Natural killer cell (primary cell): ENCODE measurements at regions not wholly inside any gene's neighbourhood (a gene's known extent, or its start where the extent isn't known, plus 50 kb on each side); places are given as distances from the start of the nearest gene placed in this dataset.

Experiments
- ATAC-seq, 3 donors: fragments of 150-1000 bp in 2 of 3; fragments of 200-7000 bp in 1 of 3; cut with Tn5 transposase; 1 replicate in 1 of 3; 2 replicates in 2 of 3; pipeline ENCODE4 v1.10.0; 2021; ENCODE audit warnings: mild to moderate bottlenecking in 2 of 3, moderate library complexity in 2 of 3
- DNase-seq, 2 donors: peaks; one replicate each; pipeline versions ENCODE4 v3.0.0 to v3.0.0-alpha.2; 2013 to 2021; ENCODE audit warnings: mixed read lengths in 1 of 2
- H3K27ac ChIP-seq: one replicate; pipeline ENCODE4 v1.5.1; 2013; ENCODE audit warnings: mild to moderate bottlenecking, low read length
- H3K27me3 ChIP-seq: one replicate; pipeline ENCODE4 v1.6.1; 2013; ENCODE audit warnings: low read length; ENCODE audit not compliant: control insufficient read depth, insufficient read depth
- H3K36me3 ChIP-seq: one replicate; pipeline ENCODE4 v1.6.1; 2013; ENCODE audit warnings: low read length; ENCODE audit not compliant: control insufficient read depth, insufficient read depth
- H3K4me1 ChIP-seq: one replicate; pipeline ENCODE4 v1.6.1; 2013; ENCODE audit warnings: low read length; ENCODE audit not compliant: control insufficient read depth, insufficient read depth
- H3K4me3 ChIP-seq: one replicate; pipeline ENCODE4 v1.5.1; 2013; ENCODE audit warnings: low read length
- H3K9me3 ChIP-seq: one replicate; pipeline ENCODE4 v1.6.1; 2013; ENCODE audit warnings: low read length; ENCODE audit not compliant: control insufficient read depth, insufficient read depth
- H3K27ac Mint-ChIP-seq, 2 donors: one replicate each; pipeline ENCODE4 v1.8.0; 2022; ENCODE audit warnings: mild to moderate bottlenecking in 2 of 2, mixed read lengths in 2 of 2, moderate library complexity in 1 of 2
- H3K27me3 Mint-ChIP-seq, 2 donors: one replicate each; pipeline ENCODE4 v1.8.0; 2022; ENCODE audit warnings: low read depth in 2 of 2, mixed read lengths in 2 of 2
- H3K36me3 Mint-ChIP-seq: one replicate; pipeline ENCODE4 v1.8.0; 2022; ENCODE audit warnings: mixed read lengths
- H3K4me1 Mint-ChIP-seq, 2 donors: one replicate each; pipeline ENCODE4 v1.8.0; 2022; ENCODE audit warnings: mixed read lengths in 2 of 2
- H3K4me3 Mint-ChIP-seq: one replicate; pipeline ENCODE4 v1.8.0; 2022; ENCODE audit warnings: mild to moderate bottlenecking, moderate library complexity, mixed read lengths
- H3K9me3 Mint-ChIP-seq, 2 donors: one replicate each; pipeline ENCODE4 v1.8.0; 2022; ENCODE audit warnings: mixed read lengths in 2 of 2
- WGBS: methylation state at CpG from one replicate; pipeline ENCODE4 v1.1.7; 2013; ENCODE audit warnings: missing lambda C conversion rate; ENCODE audit not compliant: insufficient coverage; 5-methylcytosine and 5-hydroxymethylcytosine counted together
- intact Hi-C: fragments of 100-400 bp; cut with micrococcal nuclease; formaldehyde crosslinking; loops from one replicate; pipeline ENCODE4 v1.14.2; 2022
- TF ChIP-seq, protein P1 (sequence below): fragments of 200-600 bp; IDR thresholded peaks from one replicate; pipeline ENCODE4 v1.8.0; 2022; ENCODE audit warnings: antibody characterized with exemption

- DNase-seq (no peak), ATAC-seq (no peak)
- H3K27ac ChIP-seq = no peak overlapping the region
- H3K27me3 Mint-ChIP-seq = no peaks in the 10 kb centered on the region
- peaks cover 4 to 7% of the 10 kb centered on the region in 2 donors for H3K9me3 Mint-ChIP-seq
- H3K27ac Mint-ChIP-seq = no peak overlapping the region
- 83% methylated on average over 1 of the region's 1 CpG for WGBS
- H3K27me3 ChIP-seq = no peaks in the 10 kb centered on the region
- intact Hi-C loops = no loop called here
- H3K4me1 ChIP-seq = no peaks in the 10 kb centered on the region
- TF ChIP-seq, protein P1, sequence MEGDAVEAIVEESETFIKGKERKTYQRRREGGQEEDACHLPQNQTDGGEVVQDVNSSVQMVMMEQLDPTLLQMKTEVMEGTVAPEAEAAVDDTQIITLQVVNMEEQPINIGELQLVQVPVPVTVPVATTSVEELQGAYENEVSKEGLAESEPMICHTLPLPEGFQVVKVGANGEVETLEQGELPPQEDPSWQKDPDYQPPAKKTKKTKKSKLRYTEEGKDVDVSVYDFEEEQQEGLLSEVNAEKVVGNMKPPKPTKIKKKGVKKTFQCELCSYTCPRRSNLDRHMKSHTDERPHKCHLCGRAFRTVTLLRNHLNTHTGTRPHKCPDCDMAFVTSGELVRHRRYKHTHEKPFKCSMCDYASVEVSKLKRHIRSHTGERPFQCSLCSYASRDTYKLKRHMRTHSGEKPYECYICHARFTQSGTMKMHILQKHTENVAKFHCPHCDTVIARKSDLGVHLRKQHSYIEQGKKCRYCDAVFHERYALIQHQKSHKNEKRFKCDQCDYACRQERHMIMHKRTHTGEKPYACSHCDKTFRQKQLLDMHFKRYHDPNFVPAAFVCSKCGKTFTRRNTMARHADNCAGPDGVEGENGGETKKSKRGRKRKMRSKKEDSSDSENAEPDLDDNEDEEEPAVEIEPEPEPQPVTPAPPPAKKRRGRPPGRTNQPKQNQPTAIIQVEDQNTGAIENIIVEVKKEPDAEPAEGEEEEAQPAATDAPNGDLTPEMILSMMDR = no peak
- H3K4me3 ChIP-seq = no peak overlapping the region
- H3K36me3 ChIP-seq = no peaks in the 10 kb centered on the region
- no peaks in the 10 kb centered on the region for H3K36me3 Mint-ChIP-seq
- no peaks in the 10 kb centered on the region for H3K4me1 Mint-ChIP-seq
- no peak overlapping the region for H3K4me3 Mint-ChIP-seq
- H3K9me3 ChIP-seq = no peaks in the 10 kb centered on the region
Observed at GRCh38 chr15:23514484-23514883, 51.0 kb upstream of the MKRN3 start.

GRCh38 chr15:23506762-23507161, 58.7 kb upstream of the MKRN3 start:
- H3K4me3 ChIP-seq = no peak overlapping the region
- H3K9me3 Mint-ChIP-seq = peaks cover 2 to 4% of the 10 kb centered on the region in 2 donors
- intact Hi-C loops = no loop called here
- H3K27me3 Mint-ChIP-seq = no peaks in the 10 kb centered on the region
- no peak overlapping the region for H3K4me3 Mint-ChIP-seq
- H3K27ac ChIP-seq = no peak overlapping the region
- DNase-seq (no peak), ATAC-seq (no peak)
- no peaks in the 10 kb centered on the region for H3K4me1 Mint-ChIP-seq
- no peak overlapping the region for H3K27ac Mint-ChIP-seq
- H3K27me3 ChIP-seq = no peaks in the 10 kb centered on the region
- no peaks in the 10 kb centered on the region for H3K36me3 ChIP-seq
- H3K9me3 ChIP-seq = no peaks in the 10 kb centered on the region
- H3K36me3 Mint-ChIP-seq = no peaks in the 10 kb centered on the region
- no peaks in the 10 kb centered on the region for H3K4me1 ChIP-seq
- TF ChIP-seq, protein P1 = no peak

GRCh38 chr15:23503980-23504379, 56.9 kb upstream of the GOLGA6L2 start:
- Histone ChIP-seq H3K27me3 (no peaks in the 10 kb centered on the region), H3K27ac (no peak overlapping the region), H3K9me3 (no peaks in the 10 kb centered on the region), H3K4me1 (no peaks in the 10 kb centered on the region), H3K36me3 (no peaks in the 10 kb centered on the region), H3K4me3 (no peak overlapping the region)
- Mint-ChIP-seq H3K27ac (no peak overlapping the region), H3K36me3 (no peaks in the 10 kb centered on the region), H3K4me1 (no peaks in the 10 kb centered on the region), H3K27me3 (no peaks in the 10 kb centered on the region), H3K4me3 (no peak overlapping the region), H3K9me3 (peaks cover 0 to 2% of the 10 kb centered on the region in 2 donors)
- WGBS = 47% methylated on average over 3 of the region's 3 CpGs
- DNase-seq (no peak), ATAC-seq (no peak)
- intact Hi-C loops = no loop called here
- TF ChIP-seq, protein P1 = no peak

DNA sequence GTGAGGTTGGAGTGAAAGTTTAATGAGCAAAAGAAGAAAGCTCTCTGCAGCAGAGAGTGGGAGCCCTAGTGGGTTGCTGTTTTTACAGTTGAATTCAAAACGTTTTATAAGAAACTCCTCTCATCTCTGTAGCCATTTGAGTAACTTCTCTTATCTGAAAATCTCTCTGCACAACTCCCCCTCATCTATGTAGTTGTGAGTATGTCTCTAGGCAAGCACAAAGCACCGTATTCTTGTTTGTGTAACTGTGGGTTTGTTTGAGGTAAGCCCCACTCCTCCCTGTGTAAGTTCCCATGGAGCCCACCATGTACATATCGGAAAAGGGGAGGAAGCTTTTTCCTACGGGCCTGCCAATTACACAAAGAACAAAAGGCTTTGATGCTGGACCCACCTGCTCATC, 56.5 kb upstream of the GOLGA6L2 start:
- Histone ChIP-seq H3K4me3 (no peak overlapping the region), H3K27me3 (no peaks in the 10 kb centered on the region), H3K9me3 (no peaks in the 10 kb centered on the region), H3K27ac (no peak overlapping the region), H3K4me1 (no peaks in the 10 kb centered on the region), H3K36me3 (no peaks in the 10 kb centered on the region)
- no peak for ATAC-seq
- H3K4me3 Mint-ChIP-seq = no peak overlapping the region
- no peak overlapping the region for H3K27ac Mint-ChIP-seq
- WGBS = 82% methylated on average over 2 of the region's 4 CpGs
- intact Hi-C loops = no loop called here
- H3K4me1 Mint-ChIP-seq = no peaks in the 10 kb centered on the region
- peaks cover 0 to 2% of the 10 kb centered on the region in 2 donors for H3K9me3 Mint-ChIP-seq
- TF ChIP-seq, protein P1 = no peak
- DNase-seq = no peak
- H3K36me3 Mint-ChIP-seq = no peaks in the 10 kb centered on the region
- no peaks in the 10 kb centered on the region for H3K27me3 Mint-ChIP-seq
